Omental fat pad (tissue), 3 donors: ENCODE measurements at regions not wholly inside any gene's neighbourhood (a gene's known extent, or its start where the extent isn't known, plus 50 kb on each side); places are given as distances from the start of the nearest gene placed in this dataset.

Experiments used
- ATAC-seq: fragments of 150-250 bp; one replicate; pipeline ENCODE4 v1.9.1; 2016; ENCODE audit warnings: mild to moderate bottlenecking, moderate library complexity; ENCODE audit not compliant: low FRiP score
- DNase-seq: peaks from one replicate; pipeline ENCODE4 v3.0.0-alpha.2; 2019; ENCODE audit warnings: low spot score
- TF ChIP-seq, protein P1 (sequence below), 3 donors: fragments of 450-650 bp; IDR thresholded peaks; one replicate each; pipeline ENCODE4 v1.5.1; 2016 to 2017; ENCODE audit warnings: antibody characterized with exemption in 3 of 3, mild to moderate bottlenecking in 3 of 3, moderate library complexity in 2 of 3

DNA sequence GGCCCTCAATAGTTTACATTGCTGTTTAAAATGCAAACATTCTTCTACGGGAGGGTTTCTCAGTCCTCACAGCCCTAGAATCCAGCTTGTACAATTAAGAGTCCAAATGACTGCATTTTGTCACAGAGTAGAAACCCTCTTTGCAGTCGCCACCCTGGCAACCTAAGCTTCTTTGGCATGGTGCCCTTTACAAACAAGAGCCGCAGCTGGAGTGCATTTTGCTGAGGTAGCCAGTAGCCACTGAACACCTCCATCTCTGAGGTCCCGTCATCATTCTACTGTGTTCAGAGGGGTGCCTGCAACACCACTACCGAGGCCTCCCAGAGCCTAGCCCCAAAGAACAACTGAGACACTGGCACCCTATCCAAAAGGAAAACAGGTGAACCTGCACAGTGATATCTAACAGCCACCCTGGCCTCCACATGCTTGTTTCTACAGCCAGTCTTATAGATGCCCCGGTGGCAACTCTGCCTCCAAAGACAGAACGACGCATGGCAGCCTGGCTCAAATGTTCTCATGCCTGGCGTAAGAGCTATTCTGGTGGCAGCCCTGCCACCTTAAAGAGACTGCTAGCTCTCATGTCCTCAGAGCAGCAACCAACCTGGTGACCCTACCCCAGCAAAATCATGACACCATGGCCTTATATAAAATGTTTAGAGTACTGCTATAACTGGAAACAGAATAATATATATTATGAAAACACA lies 801.9 kb downstream of the TECRL start:
- ATAC-seq: no peak
- TF ChIP-seq, protein P1, sequence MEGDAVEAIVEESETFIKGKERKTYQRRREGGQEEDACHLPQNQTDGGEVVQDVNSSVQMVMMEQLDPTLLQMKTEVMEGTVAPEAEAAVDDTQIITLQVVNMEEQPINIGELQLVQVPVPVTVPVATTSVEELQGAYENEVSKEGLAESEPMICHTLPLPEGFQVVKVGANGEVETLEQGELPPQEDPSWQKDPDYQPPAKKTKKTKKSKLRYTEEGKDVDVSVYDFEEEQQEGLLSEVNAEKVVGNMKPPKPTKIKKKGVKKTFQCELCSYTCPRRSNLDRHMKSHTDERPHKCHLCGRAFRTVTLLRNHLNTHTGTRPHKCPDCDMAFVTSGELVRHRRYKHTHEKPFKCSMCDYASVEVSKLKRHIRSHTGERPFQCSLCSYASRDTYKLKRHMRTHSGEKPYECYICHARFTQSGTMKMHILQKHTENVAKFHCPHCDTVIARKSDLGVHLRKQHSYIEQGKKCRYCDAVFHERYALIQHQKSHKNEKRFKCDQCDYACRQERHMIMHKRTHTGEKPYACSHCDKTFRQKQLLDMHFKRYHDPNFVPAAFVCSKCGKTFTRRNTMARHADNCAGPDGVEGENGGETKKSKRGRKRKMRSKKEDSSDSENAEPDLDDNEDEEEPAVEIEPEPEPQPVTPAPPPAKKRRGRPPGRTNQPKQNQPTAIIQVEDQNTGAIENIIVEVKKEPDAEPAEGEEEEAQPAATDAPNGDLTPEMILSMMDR (IDR thresholded peaks at IDR 0.05): no peak
- no peak for DNase-seq

DNA sequence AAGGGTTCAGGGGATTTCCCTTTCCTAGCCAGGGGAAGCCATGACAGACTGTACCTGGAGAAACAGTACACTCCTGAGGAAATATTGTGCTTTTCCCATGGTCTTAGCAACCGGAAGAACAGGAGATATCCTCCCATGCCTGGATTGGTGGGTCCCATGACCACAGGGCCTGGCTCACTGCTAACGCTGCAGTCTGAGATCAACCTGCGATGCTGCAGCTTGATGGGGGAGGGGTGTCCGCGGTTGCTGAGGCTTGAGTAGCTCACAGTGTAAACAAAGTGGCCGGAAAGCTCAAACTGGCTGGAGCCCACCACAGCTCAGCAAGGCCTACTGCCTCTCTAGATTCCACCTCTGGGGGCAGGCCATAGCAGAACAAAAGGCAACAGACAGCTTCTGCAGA lies 819.5 kb downstream of the TECRL start:
- no peak for DNase-seq
- TF ChIP-seq, protein P1 (IDR thresholded peaks at IDR 0.05): no peak
- ATAC-seq: no peak

DNA sequence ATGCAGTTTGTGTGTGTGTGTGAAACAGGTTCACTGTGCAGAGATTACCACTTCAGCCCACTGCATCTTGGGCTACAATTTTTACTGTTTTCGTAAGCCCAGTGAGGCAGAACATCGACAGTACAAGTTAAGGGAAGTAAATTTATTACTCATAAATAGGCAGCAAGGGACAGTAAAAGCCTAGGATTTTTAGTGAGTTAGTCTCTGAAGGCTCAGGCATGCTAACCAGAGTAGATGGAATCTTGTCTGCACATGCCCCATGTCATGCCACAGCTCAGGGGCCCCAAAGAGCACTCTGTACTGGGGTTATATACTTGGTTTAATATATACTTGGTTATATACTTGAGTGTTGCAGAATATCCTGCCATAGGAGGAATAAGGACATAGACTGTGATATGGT lies 825.7 kb downstream of the TECRL start:
- no peak for DNase-seq
- no peak for ATAC-seq
- TF ChIP-seq, protein P1 (IDR thresholded peaks at IDR 0.05): no peak

DNA sequence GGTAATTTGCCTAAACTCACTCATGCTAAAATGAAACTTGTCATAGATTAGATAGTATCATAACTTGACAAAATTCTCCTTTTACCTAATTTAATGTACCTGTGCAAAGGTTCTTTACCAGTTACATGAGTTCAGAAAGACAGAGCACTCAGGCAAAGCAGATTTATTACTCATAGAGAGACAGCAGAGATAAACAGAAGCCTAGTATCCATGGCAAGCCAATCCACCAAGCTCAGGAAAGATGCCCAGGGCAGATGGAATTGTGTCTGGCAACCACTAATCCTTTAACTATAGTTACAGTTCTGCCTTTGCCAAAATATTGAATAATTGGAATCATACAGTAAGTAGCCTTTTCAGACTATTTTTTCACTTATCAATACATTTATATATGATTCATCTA lies 826.2 kb downstream of the TECRL start:
- no peak for DNase-seq
- no peak for ATAC-seq
- TF ChIP-seq, protein P1 (IDR thresholded peaks at IDR 0.05): no peak

DNA sequence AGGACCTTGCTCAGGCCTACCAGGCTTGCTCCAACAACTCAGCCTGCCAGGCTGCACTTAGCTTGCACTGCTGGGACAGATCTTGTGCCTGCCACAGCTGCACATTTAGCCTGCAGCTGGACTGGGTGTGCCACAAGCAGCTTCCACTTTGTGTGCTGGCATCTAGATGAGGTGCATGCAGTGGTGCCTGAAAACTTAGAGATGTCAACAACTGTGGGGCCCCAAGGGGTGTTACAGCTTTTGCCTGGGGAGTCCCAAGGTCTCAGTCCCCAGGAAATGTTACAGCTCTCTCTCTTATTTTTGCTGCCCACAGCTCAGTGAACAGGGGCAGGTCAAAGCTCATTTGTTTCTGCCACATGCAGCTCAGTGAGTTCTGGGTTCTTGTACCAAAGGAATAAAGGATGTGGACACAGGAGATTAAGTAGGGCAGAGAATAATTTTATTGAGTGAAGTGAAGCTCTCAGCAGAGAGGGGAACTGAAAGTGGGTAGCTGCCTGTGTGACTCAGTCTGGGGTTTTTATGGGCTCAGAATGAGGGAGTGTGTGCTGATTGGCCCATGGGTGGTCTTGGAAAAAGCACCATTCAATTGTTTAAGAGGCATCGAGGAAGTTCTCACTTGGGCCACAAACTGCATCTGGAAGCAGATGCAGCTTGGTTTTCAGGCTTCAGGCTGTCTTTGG lies 828.3 kb downstream of the TECRL start:
- DNase-seq: no peak
- no peak for ATAC-seq
- TF ChIP-seq, protein P1 (IDR thresholded peaks at IDR 0.05): no peak

DNA sequence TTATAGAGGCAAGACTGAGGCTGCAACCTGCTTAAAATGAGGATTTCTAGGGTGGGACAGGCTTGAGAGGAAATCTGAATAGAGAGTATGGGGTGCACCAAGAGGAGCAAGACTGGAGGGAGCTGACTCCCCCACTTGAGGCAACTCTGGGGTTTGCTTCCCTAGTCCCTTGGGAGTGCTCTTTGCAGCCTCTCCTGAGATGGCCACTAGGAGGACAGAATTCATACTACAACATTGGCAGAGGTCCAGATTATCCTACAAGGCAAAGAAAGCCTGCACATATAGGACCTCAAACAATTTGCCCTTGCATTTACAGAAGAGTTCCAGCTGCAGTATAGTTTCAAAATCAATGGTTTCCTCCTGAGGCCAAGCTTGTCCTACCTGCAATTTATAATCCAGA lies 830.9 kb downstream of the TECRL start:
- ATAC-seq (no peak), DNase-seq (no peak)
- TF ChIP-seq, protein P1 (IDR thresholded peaks at IDR 0.05): no peak

DNA sequence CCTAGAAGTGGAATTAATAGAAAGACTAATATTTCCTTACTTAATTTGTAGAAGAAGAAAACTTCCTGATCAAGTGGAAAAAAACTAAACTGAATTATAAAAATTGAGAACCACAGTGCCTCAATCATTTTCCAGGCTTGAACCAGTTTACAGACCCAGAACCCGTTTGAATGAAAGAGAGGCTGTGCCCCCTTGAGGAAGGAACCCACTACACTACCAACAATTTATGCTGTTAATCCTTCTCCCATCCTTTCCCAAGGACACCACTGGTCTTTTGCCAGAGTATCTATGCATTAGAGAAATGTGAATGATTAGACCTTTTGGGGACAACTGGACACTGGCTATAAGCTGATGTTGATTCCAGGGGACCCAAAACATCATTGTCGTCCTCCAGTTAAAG lies 842.6 kb downstream of the TECRL start:
- no peak for ATAC-seq
- TF ChIP-seq, protein P1 (IDR thresholded peaks at IDR 0.05): no peak
- no peak for DNase-seq
